Lower lobe of right lung (tissue), 2 donors: ENCODE measurements at regions not wholly inside any gene's neighbourhood (a gene's known extent, or its start where the extent isn't known, plus 50 kb on each side); places are given as distances from the start of the nearest gene placed in this dataset.
A peak's percentile ranks its signal among the peaks of the same experiment; 100 is the strongest.

Experiments used
- ATAC-seq, 2 donors: fragments of 200-7000 bp; cut with Tn5 transposase; one replicate each; pipeline ENCODE4 v1.9.1; 2020 to 2022; ENCODE audit warnings: mild to moderate bottlenecking in 2 of 2, moderate library complexity in 2 of 2
- DNase-seq: peaks from one replicate; pipeline ENCODE4 v3.0.0-alpha.2; 2020
- H3K27ac ChIP-seq: fragments of 200-600 bp; one replicate; pipeline ENCODE4 v1.8.0; 2022
- H3K27me3 ChIP-seq: fragments of 200-600 bp; one replicate; pipeline ENCODE4 v1.8.0; 2022; ENCODE audit warnings: low read depth
- H3K36me3 ChIP-seq: fragments of 200-600 bp; one replicate; pipeline ENCODE4 v1.8.0; 2022; ENCODE audit warnings: mild to moderate bottlenecking
- H3K4me1 ChIP-seq: fragments of 200-600 bp; one replicate; pipeline ENCODE4 v1.8.0; 2022
- H3K4me3 ChIP-seq: fragments of 200-600 bp; one replicate; pipeline ENCODE4 v1.8.0; 2022; ENCODE audit warnings: mild to moderate bottlenecking
- H3K9me3 ChIP-seq: fragments of 200-600 bp; one replicate; pipeline ENCODE4 v1.8.0; 2022
- CTCF ChIP-seq: fragments of 200-600 bp; IDR thresholded peaks from one replicate; pipeline ENCODE4 v1.8.0; 2022; ENCODE audit warnings: antibody characterized with exemption, mild to moderate bottlenecking
- intact Hi-C: fragments of 100-400 bp; cut with DNase I; formaldehyde crosslinking; loops from one replicate; pipeline ENCODE4 v1.11.0; 2022
- donor health status: DM: no; HTN: yes; CAD: no; lungs with severe emphysema.

GRCh38 chr18:49701190-49701589 lies 112.1 kb downstream of the ACAA2 start:
- H3K4me1 ChIP-seq = peaks cover 12% of the 10 kb centered on the region
- DNase-seq = no peak
- no peaks in the 10 kb centered on the region for H3K36me3 ChIP-seq
- intact Hi-C loops = no loop called here
- no peak for ATAC-seq
- H3K27me3 ChIP-seq = no peaks in the 10 kb centered on the region
- no peak for TF ChIP-seq CTCF
- no peak overlapping the region for H3K4me3 ChIP-seq
- no peaks in the 10 kb centered on the region for H3K9me3 ChIP-seq
- no peak overlapping the region for H3K27ac ChIP-seq

GRCh38 chr18:49699303-49699702 lies 114.0 kb downstream of the ACAA2 start:
- Histone ChIP-seq H3K36me3 (no peaks in the 10 kb centered on the region), H3K4me1 (peaks cover 6% of the 10 kb centered on the region), H3K4me3 (no peak overlapping the region), H3K27ac (no peak overlapping the region), H3K9me3 (no peaks in the 10 kb centered on the region), H3K27me3 (no peaks in the 10 kb centered on the region)
- ATAC-seq (no peak), DNase-seq (no peak)
- intact Hi-C loops = no loop called here
- TF ChIP-seq CTCF = no peak

GRCh38 chr18:49698525-49699025 lies 114.8 kb downstream of the ACAA2 start:
- H3K9me3 ChIP-seq = no peaks in the 10 kb centered on the region
- TF ChIP-seq CTCF = no peak
- H3K4me1 ChIP-seq = peaks cover under 1% of the 10 kb centered on the region
- intact Hi-C loops = no loop called here
- H3K4me3 ChIP-seq = no peak overlapping the region
- H3K27ac ChIP-seq = no peak overlapping the region
- H3K36me3 ChIP-seq = no peaks in the 10 kb centered on the region
- ATAC-seq (no peak), DNase-seq (no peak)
- no peaks in the 10 kb centered on the region for H3K27me3 ChIP-seq

GRCh38 chr18:49697757-49698524 lies 115.4 kb downstream of the ACAA2 start:
- intact Hi-C loops = no loop called here
- H3K27ac ChIP-seq = no peak overlapping the region
- ATAC-seq (peak; percentile 68 to 69), DNase-seq (peak; percentile 49)
- no peaks in the 10 kb centered on the region for H3K36me3 ChIP-seq
- H3K4me3 ChIP-seq = no peak overlapping the region
- no peaks in the 10 kb centered on the region for H3K4me1 ChIP-seq
- H3K9me3 ChIP-seq = no peaks in the 10 kb centered on the region
- H3K27me3 ChIP-seq = no peaks in the 10 kb centered on the region
- TF ChIP-seq CTCF = no peak

- TF ChIP-seq CTCF = no peak
- H3K27ac ChIP-seq = no peak overlapping the region
- no peaks in the 10 kb centered on the region for H3K36me3 ChIP-seq
- ATAC-seq (no peak), DNase-seq (no peak)
- H3K27me3 ChIP-seq = no peaks in the 10 kb centered on the region
- H3K4me1 ChIP-seq = no peaks in the 10 kb centered on the region
- intact Hi-C loops = no loop called here
- no peak overlapping the region for H3K4me3 ChIP-seq
- H3K9me3 ChIP-seq = no peaks in the 10 kb centered on the region
Observed at GRCh38 chr18:49697049-49697448, 116.3 kb downstream of the ACAA2 start.
